GM12878 (cell line): ENCODE measurements at regions not wholly inside any gene's neighbourhood (a gene's known extent, or its start where the extent isn't known, plus 50 kb on each side); places are given as distances from the start of the nearest gene placed in this dataset.

Experiments used
- CBFB ChIP-seq: IDR thresholded peaks from 2 replicates; pipeline ENCODE4 v1.6.1; 2016; ENCODE audit warnings: antibody characterized with exemption, low read depth
- CBX5 ChIP-seq: sonication (generic); IDR thresholded peaks from 2 replicates; pipeline ENCODE4 v1.6.1; 2016; ENCODE audit warnings: low read depth, moderate library complexity, mild to moderate bottlenecking, inconsistent platforms
- IRF4 ChIP-seq: IDR thresholded peaks from 2 replicates; pipeline ENCODE4 v1.6.1; 2011; ENCODE audit warnings: low read depth, low read length
- MTA3 ChIP-seq: IDR thresholded peaks from 2 replicates; pipeline ENCODE4 v1.6.1; 2012; ENCODE audit warnings: low read length, inconsistent platforms, borderline replicate concordance
- POLR2A ChIP-seq: IDR thresholded peaks from 2 replicates; pipeline ENCODE4 v1.6.1; 2011; ENCODE audit warnings: low read depth, mild to moderate bottlenecking, low read length
- POLR2AphosphoS2 ChIP-seq: IDR thresholded peaks from 2 replicates; pipeline ENCODE4 v1.6.1; 2011; ENCODE audit warnings: low read depth, mild to moderate bottlenecking, low read length, improper control_type of control experiment, moderate library complexity
- POLR2AphosphoS5 ChIP-seq: IDR thresholded peaks from 2 replicates; pipeline ENCODE4 v1.6.1; 2011; ENCODE audit warnings: mild to moderate bottlenecking, low read length, inconsistent platforms
- SIN3A ChIP-seq: IDR thresholded peaks from 2 replicates; pipeline ENCODE4 v1.6.1; 2012; ENCODE audit warnings: low read depth, low read length, improper control_type of control experiment
- SUZ12 ChIP-seq: fragments of 200-600 bp; sonication (generic); IDR thresholded peaks from one replicate; pipeline ENCODE4 v1.6.1; 2018; ENCODE audit warnings: antibody characterized with exemption, mild to moderate bottlenecking; ENCODE audit not compliant: unreplicated experiment
- TBL1XR1 ChIP-seq: IDR thresholded peaks from 2 replicates; pipeline ENCODE4 v1.6.1; 2012; ENCODE audit warnings: low read depth, low read length, improper control_type of control experiment
- TF ChIP-seq, protein P1 (sequence below), 3 experiments: IDR thresholded peaks in 2 of 3; conservative IDR thresholded peaks in 1 of 3; 2 replicates each; pipeline ENCODE4 v1.5.1; 2011; ENCODE audit warnings: low read depth in 3 of 3, low read length in 3 of 3, mild to moderate bottlenecking in 3 of 3, control low read depth in 2 of 3, moderate library complexity in 2 of 3, inconsistent platforms in 1 of 3, mixed read lengths in 1 of 3; ENCODE audit not compliant: control insufficient read depth in 2 of 3, insufficient read depth in 1 of 3; ENCODE audit errors: extremely low read depth in 1 of 3
- TF ChIP-seq, protein P2 (sequence below): fragments of 450-650 bp; conservative IDR thresholded peaks from 2 replicates; pipeline ENCODE4 v1.6.1; 2017; ENCODE audit warnings: mild to moderate bottlenecking, moderate library complexity

DNA sequence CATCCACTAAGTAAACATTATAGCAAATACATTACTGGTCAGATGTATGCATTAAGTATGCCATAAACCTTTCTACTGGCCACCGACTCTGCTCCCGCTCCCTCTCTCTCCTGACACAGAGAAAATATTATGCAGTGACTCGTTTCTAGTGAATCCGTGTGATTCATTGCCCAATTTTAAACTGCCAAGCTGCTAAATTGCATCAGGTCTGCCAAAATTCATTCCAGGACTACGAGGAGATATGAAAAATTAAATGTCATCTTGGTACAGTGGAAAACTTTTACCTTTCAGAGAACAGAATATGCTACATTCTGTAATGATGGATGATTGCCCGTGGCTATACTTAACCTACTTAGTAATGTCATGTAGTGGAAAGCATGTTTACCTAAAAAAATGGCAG lies 368.8 kb upstream of the TSHZ3 start:
- TF ChIP-seq, protein P1, sequence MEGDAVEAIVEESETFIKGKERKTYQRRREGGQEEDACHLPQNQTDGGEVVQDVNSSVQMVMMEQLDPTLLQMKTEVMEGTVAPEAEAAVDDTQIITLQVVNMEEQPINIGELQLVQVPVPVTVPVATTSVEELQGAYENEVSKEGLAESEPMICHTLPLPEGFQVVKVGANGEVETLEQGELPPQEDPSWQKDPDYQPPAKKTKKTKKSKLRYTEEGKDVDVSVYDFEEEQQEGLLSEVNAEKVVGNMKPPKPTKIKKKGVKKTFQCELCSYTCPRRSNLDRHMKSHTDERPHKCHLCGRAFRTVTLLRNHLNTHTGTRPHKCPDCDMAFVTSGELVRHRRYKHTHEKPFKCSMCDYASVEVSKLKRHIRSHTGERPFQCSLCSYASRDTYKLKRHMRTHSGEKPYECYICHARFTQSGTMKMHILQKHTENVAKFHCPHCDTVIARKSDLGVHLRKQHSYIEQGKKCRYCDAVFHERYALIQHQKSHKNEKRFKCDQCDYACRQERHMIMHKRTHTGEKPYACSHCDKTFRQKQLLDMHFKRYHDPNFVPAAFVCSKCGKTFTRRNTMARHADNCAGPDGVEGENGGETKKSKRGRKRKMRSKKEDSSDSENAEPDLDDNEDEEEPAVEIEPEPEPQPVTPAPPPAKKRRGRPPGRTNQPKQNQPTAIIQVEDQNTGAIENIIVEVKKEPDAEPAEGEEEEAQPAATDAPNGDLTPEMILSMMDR (IDR thresholded peaks at IDR 0.05 in 2 of 3, conservative IDR thresholded peaks at IDR 0.05 in 1 of 3; ENCODE audit: control insufficient read depth in 2 of 3, extremely low read depth in 1 of 3, insufficient read depth in 1 of 3, low read depth in 3 of 3, low read length in 3 of 3): no peak
- TF ChIP-seq SUZ12 (no peak), IRF4 (no peak), POLR2AphosphoS2 (no peak), MTA3 (no peak), SIN3A (no peak), CBFB (no peak), CBX5 (no peak), POLR2A (no peak), TBL1XR1 (no peak), POLR2AphosphoS5 (no peak)
- TF ChIP-seq, protein P2, sequence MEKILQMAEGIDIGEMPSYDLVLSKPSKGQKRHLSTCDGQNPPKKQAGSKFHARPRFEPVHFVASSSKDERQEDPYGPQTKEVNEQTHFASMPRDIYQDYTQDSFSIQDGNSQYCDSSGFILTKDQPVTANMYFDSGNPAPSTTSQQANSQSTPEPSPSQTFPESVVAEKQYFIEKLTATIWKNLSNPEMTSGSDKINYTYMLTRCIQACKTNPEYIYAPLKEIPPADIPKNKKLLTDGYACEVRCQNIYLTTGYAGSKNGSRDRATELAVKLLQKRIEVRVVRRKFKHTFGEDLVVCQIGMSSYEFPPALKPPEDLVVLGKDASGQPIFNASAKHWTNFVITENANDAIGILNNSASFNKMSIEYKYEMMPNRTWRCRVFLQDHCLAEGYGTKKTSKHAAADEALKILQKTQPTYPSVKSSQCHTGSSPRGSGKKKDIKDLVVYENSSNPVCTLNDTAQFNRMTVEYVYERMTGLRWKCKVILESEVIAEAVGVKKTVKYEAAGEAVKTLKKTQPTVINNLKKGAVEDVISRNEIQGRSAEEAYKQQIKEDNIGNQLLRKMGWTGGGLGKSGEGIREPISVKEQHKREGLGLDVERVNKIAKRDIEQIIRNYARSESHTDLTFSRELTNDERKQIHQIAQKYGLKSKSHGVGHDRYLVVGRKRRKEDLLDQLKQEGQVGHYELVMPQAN: no peak
